ENCODE measurements at regions not wholly inside any gene's neighbourhood (a gene's known extent, or its start where the extent isn't known, plus 50 kb on each side); places are given as distances from the start of the nearest gene placed in this dataset.

GRCh38 chr16:76176153-76176552 lies 101.0 kb upstream of the CNTNAP4 start:
- TF ChIP-seq, protein P1, sequence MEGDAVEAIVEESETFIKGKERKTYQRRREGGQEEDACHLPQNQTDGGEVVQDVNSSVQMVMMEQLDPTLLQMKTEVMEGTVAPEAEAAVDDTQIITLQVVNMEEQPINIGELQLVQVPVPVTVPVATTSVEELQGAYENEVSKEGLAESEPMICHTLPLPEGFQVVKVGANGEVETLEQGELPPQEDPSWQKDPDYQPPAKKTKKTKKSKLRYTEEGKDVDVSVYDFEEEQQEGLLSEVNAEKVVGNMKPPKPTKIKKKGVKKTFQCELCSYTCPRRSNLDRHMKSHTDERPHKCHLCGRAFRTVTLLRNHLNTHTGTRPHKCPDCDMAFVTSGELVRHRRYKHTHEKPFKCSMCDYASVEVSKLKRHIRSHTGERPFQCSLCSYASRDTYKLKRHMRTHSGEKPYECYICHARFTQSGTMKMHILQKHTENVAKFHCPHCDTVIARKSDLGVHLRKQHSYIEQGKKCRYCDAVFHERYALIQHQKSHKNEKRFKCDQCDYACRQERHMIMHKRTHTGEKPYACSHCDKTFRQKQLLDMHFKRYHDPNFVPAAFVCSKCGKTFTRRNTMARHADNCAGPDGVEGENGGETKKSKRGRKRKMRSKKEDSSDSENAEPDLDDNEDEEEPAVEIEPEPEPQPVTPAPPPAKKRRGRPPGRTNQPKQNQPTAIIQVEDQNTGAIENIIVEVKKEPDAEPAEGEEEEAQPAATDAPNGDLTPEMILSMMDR (conservative IDR thresholded peaks at IDR 0.05; ENCODE audit: low read depth, low read length), result no peak
- TF ChIP-seq POLR2A (IDR thresholded peaks at IDR 0.05; ENCODE audit: low read depth, low read length) (no peak), RAD21 (IDR thresholded peaks at IDR 0.05; ENCODE audit: low read length) (no peak), BHLHE40 (IDR thresholded peaks at IDR 0.05; ENCODE audit: low read depth, low read length) (no peak), MAZ (IDR thresholded peaks at IDR 0.05; ENCODE audit: borderline replicate concordance, low read depth, low read length) (no peak), MAFK (IDR thresholded peaks at IDR 0.05; ENCODE audit: low read depth, low read length) (no peak), MXI1 (IDR thresholded peaks at IDR 0.05; ENCODE audit: borderline replicate concordance, low read depth, low read length) (no peak), RFX5 (IDR thresholded peaks at IDR 0.05; ENCODE audit: low read depth, low read length) (no peak), RCOR1 (IDR thresholded peaks at IDR 0.05; ENCODE audit: insufficient replicate concordance, low read length) (no peak)
- TF ChIP-seq, protein P2, sequence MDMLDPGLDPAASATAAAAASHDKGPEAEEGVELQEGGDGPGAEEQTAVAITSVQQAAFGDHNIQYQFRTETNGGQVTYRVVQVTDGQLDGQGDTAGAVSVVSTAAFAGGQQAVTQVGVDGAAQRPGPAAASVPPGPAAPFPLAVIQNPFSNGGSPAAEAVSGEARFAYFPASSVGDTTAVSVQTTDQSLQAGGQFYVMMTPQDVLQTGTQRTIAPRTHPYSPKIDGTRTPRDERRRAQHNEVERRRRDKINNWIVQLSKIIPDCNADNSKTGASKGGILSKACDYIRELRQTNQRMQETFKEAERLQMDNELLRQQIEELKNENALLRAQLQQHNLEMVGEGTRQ (IDR thresholded peaks at IDR 0.05; ENCODE audit: low read depth, low read length), result no peak

All from IMR-90 (cell line).